Thymus (tissue), 11 donors: ENCODE measurements at regions not wholly inside any gene's neighbourhood (a gene's known extent, or its start where the extent isn't known, plus 50 kb on each side); places are given as distances from the start of the nearest gene placed in this dataset.

Experiments used
- DNase-seq, 9 donors: peaks; one replicate each; pipeline ENCODE4 v3.0.0-alpha.2; 2013; ENCODE audit warnings: low spot score in 9 of 9, low read depth in 6 of 9, missing footprints in 1 of 9
- H3K27ac ChIP-seq, 2 donors: one replicate each; pipeline ENCODE4 v1.5.1; 2013; ENCODE audit warnings: control low read depth in 1 of 2, low read depth in 1 of 2, low read length in 1 of 2, mild to moderate bottlenecking in 1 of 2, moderate library complexity in 1 of 2
- H3K27me3 ChIP-seq, 2 donors: one replicate each; pipeline ENCODE4 v1.5.1; 2013; ENCODE audit warnings: low read length in 1 of 2; ENCODE audit not compliant: control insufficient read depth in 2 of 2, insufficient read depth in 1 of 2
- H3K36me3 ChIP-seq, 2 donors: one replicate each; pipeline ENCODE4 v1.5.1; 2013; ENCODE audit warnings: low read length in 1 of 2, mild to moderate bottlenecking in 1 of 2, moderate library complexity in 1 of 2; ENCODE audit not compliant: control insufficient read depth in 2 of 2, insufficient read depth in 2 of 2
- H3K4me1 ChIP-seq, 2 donors: one replicate each; pipeline ENCODE4 v1.5.1; 2013; ENCODE audit warnings: low read length in 2 of 2; ENCODE audit not compliant: control insufficient read depth in 2 of 2, insufficient read depth in 2 of 2
- H3K4me3 ChIP-seq, 2 donors: one replicate each; pipeline ENCODE4 v1.5.1; 2013; ENCODE audit warnings: low read length in 2 of 2, control low read depth in 1 of 2, mild to moderate bottlenecking in 1 of 2
- H3K9me3 ChIP-seq, 2 donors: one replicate each; pipeline ENCODE4 v1.5.1; 2013; ENCODE audit warnings: low read length in 1 of 2, mild to moderate bottlenecking in 1 of 2; ENCODE audit not compliant: control insufficient read depth in 2 of 2, insufficient read depth in 1 of 2
- WGBS: extraction: QIAGEN DNeasy Blood & Tissue Kit; methylation state at CpG from one replicate; pipeline ENCODE4 v1.1.7; 2013; 5-methylcytosine and 5-hydroxymethylcytosine counted together
- donor health status: healthy.

DNA sequence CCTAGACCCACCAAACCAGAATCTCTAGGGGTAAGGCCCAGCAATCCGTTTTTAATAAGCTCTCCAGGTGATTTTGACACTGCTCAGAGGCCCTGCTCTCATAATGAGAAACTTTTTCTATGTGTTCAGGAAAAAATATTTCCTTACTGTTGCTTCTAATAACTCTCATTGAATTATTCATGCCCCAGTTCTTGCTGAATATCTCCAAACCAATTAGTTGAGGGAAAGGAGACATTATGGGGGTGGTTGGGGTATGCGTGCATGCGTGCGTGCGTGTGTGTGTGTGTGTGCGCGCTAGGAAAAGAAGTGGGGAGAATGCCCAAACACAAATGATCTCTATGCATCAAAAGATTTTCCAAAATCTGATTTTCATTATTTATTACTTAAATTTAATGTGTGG, 411.4 kb downstream of the PIK3R1 start:
- H3K36me3 ChIP-seq, result no peaks in the 10 kb centered on the region
- H3K27me3 ChIP-seq, result no peaks in the 10 kb centered on the region
- H3K4me3 ChIP-seq, result no peak overlapping the region
- H3K4me1 ChIP-seq, result no peaks in the 10 kb centered on the region
- DNase-seq, result no peak
- H3K27ac ChIP-seq, result no peak overlapping the region
- no peaks in the 10 kb centered on the region for H3K9me3 ChIP-seq
- WGBS, result 94% methylated on average over 7 of the region's 7 CpGs

DNA sequence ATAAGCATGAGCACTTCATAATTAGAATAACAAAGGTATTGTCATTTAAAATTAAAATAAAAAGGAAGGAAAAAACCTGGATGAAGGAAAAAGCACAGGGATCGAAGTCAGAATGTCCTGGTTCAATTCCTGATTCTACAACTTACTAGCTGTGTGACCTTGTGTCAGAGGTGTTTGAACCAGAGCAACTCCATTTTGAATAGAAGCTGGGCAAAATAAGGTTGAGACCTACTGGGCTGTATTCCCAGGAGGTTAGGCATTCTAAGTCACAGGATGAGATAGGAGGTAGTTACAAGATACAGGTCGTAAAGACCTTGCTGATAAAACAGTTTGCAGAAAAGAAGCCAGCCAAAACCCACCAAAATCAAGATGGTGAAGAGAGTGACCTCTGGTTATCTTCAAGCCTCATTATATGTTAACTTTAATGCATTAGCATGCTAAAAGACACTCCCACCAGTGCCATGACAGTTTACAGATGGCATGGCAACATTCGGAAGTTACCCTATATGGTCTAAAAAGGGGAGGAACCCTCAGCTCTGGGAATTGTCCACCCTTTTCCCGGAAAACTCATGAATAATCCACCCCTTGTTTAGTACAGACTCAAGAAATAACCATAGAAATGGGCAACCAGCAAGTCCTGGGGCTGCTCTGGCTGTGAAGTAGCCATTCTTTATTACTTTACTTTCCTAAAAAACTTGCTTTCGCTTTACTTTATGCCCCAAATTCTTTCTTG, 412.7 kb downstream of the PIK3R1 start:
- H3K27ac ChIP-seq, result no peak overlapping the region

GRCh38 chr5:68630354-68630753, 414.8 kb downstream of the PIK3R1 start:
- H3K9me3 ChIP-seq, result no peaks in the 10 kb centered on the region
- 98% methylated on average over 1 of the region's 1 CpG for WGBS
- no peaks in the 10 kb centered on the region for H3K27me3 ChIP-seq
- no peak overlapping the region for H3K27ac ChIP-seq
- DNase-seq, result no peak
- no peaks in the 10 kb centered on the region for H3K4me1 ChIP-seq
- H3K36me3 ChIP-seq, result no peaks in the 10 kb centered on the region
- no peak overlapping the region for H3K4me3 ChIP-seq

More for the DNA sequence above, 412.7 kb downstream of the PIK3R1 start:
- Histone ChIP-seq H3K4me1 (no peaks in the 10 kb centered on the region), H3K4me3 (no peak overlapping the region), H3K27me3 (no peaks in the 10 kb centered on the region), H3K36me3 (no peaks in the 10 kb centered on the region), H3K9me3 (no peaks in the 10 kb centered on the region)
- 97% methylated on average over 5 of the region's 5 CpGs for WGBS
- no peak for DNase-seq

GRCh38 chr5:68631884-68632283, 416.3 kb downstream of the PIK3R1 start:
- H3K9me3 ChIP-seq, result no peaks in the 10 kb centered on the region
- H3K4me1 ChIP-seq, result no peaks in the 10 kb centered on the region
- H3K4me3 ChIP-seq, result no peak overlapping the region
- DNase-seq, result no peak
- H3K36me3 ChIP-seq, result no peaks in the 10 kb centered on the region
- 98% methylated on average over 2 of the region's 2 CpGs for WGBS
- no peaks in the 10 kb centered on the region for H3K27me3 ChIP-seq
- H3K27ac ChIP-seq, result no peak overlapping the region

DNA sequence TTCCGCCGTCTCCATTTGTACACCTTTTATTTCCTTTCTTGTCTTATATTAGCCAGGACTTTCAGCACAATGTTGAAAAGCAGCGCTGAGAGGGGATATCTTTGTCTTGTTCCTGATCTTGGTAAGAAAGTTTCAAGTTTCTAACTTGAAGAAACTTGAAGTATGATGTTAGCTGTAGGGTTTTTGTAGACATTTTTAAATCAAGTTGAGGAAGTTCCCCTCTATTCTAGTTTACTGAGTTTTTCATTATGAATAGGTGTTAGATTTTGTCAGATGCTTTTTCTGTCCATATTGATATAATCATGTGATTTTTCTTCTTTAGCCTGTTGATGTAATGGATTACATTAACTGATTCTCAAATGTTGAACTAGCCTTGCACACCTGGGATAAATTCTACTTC, 425.7 kb downstream of the PIK3R1 start:
- H3K27me3 ChIP-seq, result no peaks in the 10 kb centered on the region
- H3K4me3 ChIP-seq, result no peak overlapping the region
- no peaks in the 10 kb centered on the region for H3K36me3 ChIP-seq
- DNase-seq, result no peak
- 94% methylated on average over 3 of the region's 3 CpGs for WGBS
- no peaks in the 10 kb centered on the region for H3K9me3 ChIP-seq
- H3K4me1 ChIP-seq, result no peaks in the 10 kb centered on the region
- H3K27ac ChIP-seq, result no peak overlapping the region

DNA sequence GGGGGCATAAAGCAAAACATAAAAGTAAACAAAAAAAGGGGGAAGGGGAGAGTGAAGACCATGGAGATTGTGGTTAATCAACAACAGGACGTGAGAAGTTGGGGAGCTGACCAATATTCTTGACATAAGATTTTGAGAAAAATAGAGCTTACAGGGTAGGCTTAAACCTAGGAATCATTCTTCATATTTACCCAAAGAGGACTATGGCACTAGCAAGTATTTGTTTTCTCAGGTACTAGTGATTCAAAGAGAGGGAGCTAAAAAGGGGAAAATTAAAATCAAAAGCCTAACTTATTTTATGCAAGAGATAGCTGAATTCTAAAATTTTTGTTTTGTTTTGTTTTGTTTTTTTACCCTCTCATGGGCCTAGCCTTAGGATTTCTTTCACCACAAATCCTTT, 427.5 kb downstream of the PIK3R1 start:
- Histone ChIP-seq H3K36me3 (no peaks in the 10 kb centered on the region), H3K27ac (no peak overlapping the region), H3K9me3 (no peaks in the 10 kb centered on the region), H3K27me3 (no peaks in the 10 kb centered on the region), H3K4me1 (no peaks in the 10 kb centered on the region), H3K4me3 (no peak overlapping the region)
- 39% methylated on average over 1 of the region's 1 CpG for WGBS
- no peak for DNase-seq

DNA sequence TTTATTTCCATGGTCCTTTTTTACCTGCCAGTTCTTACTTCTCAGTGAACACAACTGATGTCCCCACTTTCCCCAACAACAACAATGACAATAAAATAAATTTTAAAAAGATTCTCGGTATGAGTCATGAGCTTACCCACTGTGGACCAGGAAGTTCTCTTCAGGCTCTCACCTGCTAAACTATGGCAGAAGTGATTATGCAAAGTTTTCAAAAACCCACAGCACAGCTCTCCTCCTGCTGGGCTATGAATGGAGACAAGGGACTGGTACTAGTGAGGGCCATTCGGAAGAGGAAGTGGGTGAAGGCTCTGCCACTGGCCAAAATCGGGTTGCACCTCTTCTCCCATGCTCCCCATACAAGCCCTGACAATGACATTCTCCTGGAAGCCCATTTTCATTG, 429.4 kb downstream of the PIK3R1 start:
- Histone ChIP-seq H3K9me3 (no peaks in the 10 kb centered on the region), H3K27ac (no peak overlapping the region), H3K4me1 (no peaks in the 10 kb centered on the region), H3K4me3 (no peak overlapping the region), H3K27me3 (no peaks in the 10 kb centered on the region), H3K36me3 (no peaks in the 10 kb centered on the region)
- 94% methylated on average over 3 of the region's 3 CpGs for WGBS
- DNase-seq, result no peak

GRCh38 chr5:68646144-68646543, 430.6 kb downstream of the PIK3R1 start:
- Histone ChIP-seq H3K36me3 (no peaks in the 10 kb centered on the region), H3K9me3 (no peaks in the 10 kb centered on the region), H3K27me3 (no peaks in the 10 kb centered on the region), H3K4me3 (no peak overlapping the region), H3K4me1 (no peaks in the 10 kb centered on the region), H3K27ac (no peak overlapping the region)
- 96% methylated on average over 1 of the region's 1 CpG for WGBS
- DNase-seq, result no peak

DNA sequence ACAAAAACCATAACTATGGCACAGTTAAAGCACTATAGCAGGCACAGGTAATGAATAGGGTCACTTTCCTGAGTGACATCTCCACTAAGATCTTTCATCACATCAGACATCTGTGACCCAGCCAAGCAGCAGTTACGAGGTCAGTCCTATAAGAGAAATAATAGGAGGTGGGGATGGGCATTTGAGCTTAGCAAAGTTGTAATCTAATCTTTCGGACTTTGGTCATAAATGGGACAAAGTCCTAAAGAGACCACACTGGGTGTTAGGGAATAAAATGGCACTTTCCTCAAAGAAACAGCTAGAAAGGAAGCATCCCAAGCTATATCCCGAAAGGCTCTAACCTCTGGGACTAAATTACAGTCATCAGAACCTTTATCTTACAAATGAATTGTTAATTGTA, 432.2 kb downstream of the PIK3R1 start:
- DNase-seq, result no peak
- Histone ChIP-seq H3K27ac (no peak overlapping the region), H3K9me3 (no peaks in the 10 kb centered on the region), H3K36me3 (no peaks in the 10 kb centered on the region), H3K4me3 (no peak overlapping the region), H3K27me3 (no peaks in the 10 kb centered on the region), H3K4me1 (no peaks in the 10 kb centered on the region)
- WGBS, result 95% methylated on average over 3 of the region's 3 CpGs
